Activated CD4-positive, alpha-beta T cell treated with anti-CD3 and anti-CD28 coated beads, Interleukin-2, amount 50 U/mL, for 48 hours (primary cell): ENCODE measurements at regions not wholly inside any gene's neighbourhood (a gene's known extent, or its start where the extent isn't known, plus 50 kb on each side); places are given as distances from the start of the nearest gene placed in this dataset.

Experiments
- DNase-seq, 2 experiments: peaks; one replicate each; pipeline ENCODE4 v3.0.0-alpha.2; 2020

GRCh38 chr9:95822583-95823431, 52.7 kb upstream of the ERCC6L2 start:
- peak; percentile 17 to 42 for DNase-seq

GRCh38 chr9:95822015-95822414, 53.5 kb upstream of the ERCC6L2 start:
- no peak for DNase-seq

- no peak for DNase-seq
Observed at GRCh38 chr9:95820074-95820473, 55.4 kb upstream of the ERCC6L2 start.

- DNase-seq: no peak
Observed at GRCh38 chr9:95819636-95820035, 55.9 kb upstream of the ERCC6L2 start.

- no peak for DNase-seq
Observed at GRCh38 chr9:95817205-95817604, 58.3 kb upstream of the ERCC6L2 start.

GRCh38 chr9:95816716-95817115, 58.8 kb upstream of the ERCC6L2 start:
- no peak for DNase-seq

GRCh38 chr9:95815961-95816360, 59.5 kb upstream of the ERCC6L2 start:
- no peak for DNase-seq

- DNase-seq: no peak
Observed at GRCh38 chr9:95815133-95815532, 60.4 kb upstream of the ERCC6L2 start.

- DNase-seq: no peak
Observed at GRCh38 chr9:95813923-95814322, 61.6 kb upstream of the ERCC6L2 start.

- DNase-seq: no peak
Observed at GRCh38 chr9:95810814-95811213, 64.7 kb upstream of the ERCC6L2 start.

GRCh38 chr9:95810133-95810532, 65.4 kb upstream of the ERCC6L2 start:
- DNase-seq: no peak

- DNase-seq: no peak
Observed at GRCh38 chr9:95809686-95810085, 65.8 kb upstream of the ERCC6L2 start.

- DNase-seq: no peak
Observed at GRCh38 chr9:95808011-95808410, 67.5 kb upstream of the ERCC6L2 start.

- DNase-seq: no peak
Observed at GRCh38 chr9:95807326-95807947, 68.1 kb upstream of the ERCC6L2 start.

- no peak for DNase-seq
Observed at GRCh38 chr9:95803197-95803596, 72.3 kb upstream of the ERCC6L2 start.

- DNase-seq: no peak
Observed at GRCh38 chr9:95801797-95802196, 73.7 kb upstream of the ERCC6L2 start.

GRCh38 chr9:95796029-95796428, 79.5 kb upstream of the ERCC6L2 start:
- no peak for DNase-seq

- no peak for DNase-seq
Observed at GRCh38 chr9:95793924-95794828, 81.3 kb upstream of the ERCC6L2 start.

- DNase-seq: no peak
Observed at GRCh38 chr9:95791695-95792094, 83.8 kb upstream of the ERCC6L2 start.

GRCh38 chr9:95791286-95791685, 84.2 kb upstream of the ERCC6L2 start:
- no peak for DNase-seq

GRCh38 chr9:95788521-95788991, 86.9 kb upstream of the ERCC6L2 start:
- no peak for DNase-seq

GRCh38 chr9:95788021-95788420, 87.5 kb upstream of the ERCC6L2 start:
- no peak for DNase-seq

GRCh38 chr9:95785209-95785608, 90.3 kb upstream of the ERCC6L2 start:
- DNase-seq: no peak
